Uterus (tissue), 2 donors: ENCODE measurements at regions not wholly inside any gene's neighbourhood (a gene's known extent, or its start where the extent isn't known, plus 50 kb on each side); places are given as distances from the start of the nearest gene placed in this dataset.

Experiments
- POLR2A ChIP-seq, 2 donors: fragments of 450-650 bp; IDR thresholded peaks; one replicate each; pipeline ENCODE4 v1.6.1; 2016; ENCODE audit warnings: antibody characterized with exemption in 2 of 2, mild to moderate bottlenecking in 1 of 2, moderate library complexity in 1 of 2
- TF ChIP-seq, protein P1 (sequence below), 4 experiments: fragments of 200-600 bp in 2 of 4; fragments of 450-650 bp in 2 of 4; sonication (generic) in 2 of 4; IDR thresholded peaks; one replicate each; pipeline ENCODE4 v1.5.1; 2016 to 2019; ENCODE audit warnings: antibody characterized with exemption in 4 of 4, mild to moderate bottlenecking in 2 of 4, moderate library complexity in 1 of 4

- TF ChIP-seq POLR2A (IDR thresholded peaks at IDR 0.05) = no peak
- TF ChIP-seq, protein P1, sequence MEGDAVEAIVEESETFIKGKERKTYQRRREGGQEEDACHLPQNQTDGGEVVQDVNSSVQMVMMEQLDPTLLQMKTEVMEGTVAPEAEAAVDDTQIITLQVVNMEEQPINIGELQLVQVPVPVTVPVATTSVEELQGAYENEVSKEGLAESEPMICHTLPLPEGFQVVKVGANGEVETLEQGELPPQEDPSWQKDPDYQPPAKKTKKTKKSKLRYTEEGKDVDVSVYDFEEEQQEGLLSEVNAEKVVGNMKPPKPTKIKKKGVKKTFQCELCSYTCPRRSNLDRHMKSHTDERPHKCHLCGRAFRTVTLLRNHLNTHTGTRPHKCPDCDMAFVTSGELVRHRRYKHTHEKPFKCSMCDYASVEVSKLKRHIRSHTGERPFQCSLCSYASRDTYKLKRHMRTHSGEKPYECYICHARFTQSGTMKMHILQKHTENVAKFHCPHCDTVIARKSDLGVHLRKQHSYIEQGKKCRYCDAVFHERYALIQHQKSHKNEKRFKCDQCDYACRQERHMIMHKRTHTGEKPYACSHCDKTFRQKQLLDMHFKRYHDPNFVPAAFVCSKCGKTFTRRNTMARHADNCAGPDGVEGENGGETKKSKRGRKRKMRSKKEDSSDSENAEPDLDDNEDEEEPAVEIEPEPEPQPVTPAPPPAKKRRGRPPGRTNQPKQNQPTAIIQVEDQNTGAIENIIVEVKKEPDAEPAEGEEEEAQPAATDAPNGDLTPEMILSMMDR (IDR thresholded peaks at IDR 0.05) = no peak
These were observed 236.8 kb upstream of the VCX start for GRCh38 chrX:7606039-7606652.
